Chondrocyte (in vitro differentiated cells): ENCODE measurements at regions not wholly inside any gene's neighbourhood (a gene's known extent, or its start where the extent isn't known, plus 50 kb on each side); places are given as distances from the start of the nearest gene placed in this dataset.

ENCODE experiments used
- DNase-seq: peaks from one replicate; pipeline ENCODE4 v3.0.0; 2021; ENCODE audit warnings: mixed read lengths, low spot score
- H3K27ac Mint-ChIP-seq: one replicate; pipeline ENCODE4 v1.8.0; 2021; ENCODE audit warnings: mild to moderate bottlenecking, moderate library complexity, mixed read lengths; ENCODE audit not compliant: unreplicated experiment
- H3K27me3 Mint-ChIP-seq: 2 replicates; pipeline ENCODE4 v1.8.0; 2021; ENCODE audit warnings: low read depth, mixed read lengths
- H3K36me3 Mint-ChIP-seq: 2 replicates; pipeline ENCODE4 v1.8.0; 2021; ENCODE audit warnings: low read depth, mixed read lengths
- H3K4me1 Mint-ChIP-seq: 2 replicates; pipeline ENCODE4 v1.8.0; 2021; ENCODE audit warnings: low read depth, mild to moderate bottlenecking, mixed read lengths
- H3K4me3 Mint-ChIP-seq: one replicate; pipeline ENCODE4 v1.8.0; 2021; ENCODE audit warnings: mild to moderate bottlenecking, moderate library complexity, mixed read lengths; ENCODE audit not compliant: unreplicated experiment
- H3K9me3 Mint-ChIP-seq: 2 replicates; pipeline ENCODE4 v1.8.0; 2021; ENCODE audit warnings: low read depth, mixed read lengths
- CTCF ChIP-seq: fragments of 200-600 bp; sonication (generic); IDR thresholded peaks from 2 replicates; pipeline ENCODE4 v1.5.0; 2021; ENCODE audit warnings: antibody characterized with exemption, mild to moderate bottlenecking, moderate library complexity

DNA sequence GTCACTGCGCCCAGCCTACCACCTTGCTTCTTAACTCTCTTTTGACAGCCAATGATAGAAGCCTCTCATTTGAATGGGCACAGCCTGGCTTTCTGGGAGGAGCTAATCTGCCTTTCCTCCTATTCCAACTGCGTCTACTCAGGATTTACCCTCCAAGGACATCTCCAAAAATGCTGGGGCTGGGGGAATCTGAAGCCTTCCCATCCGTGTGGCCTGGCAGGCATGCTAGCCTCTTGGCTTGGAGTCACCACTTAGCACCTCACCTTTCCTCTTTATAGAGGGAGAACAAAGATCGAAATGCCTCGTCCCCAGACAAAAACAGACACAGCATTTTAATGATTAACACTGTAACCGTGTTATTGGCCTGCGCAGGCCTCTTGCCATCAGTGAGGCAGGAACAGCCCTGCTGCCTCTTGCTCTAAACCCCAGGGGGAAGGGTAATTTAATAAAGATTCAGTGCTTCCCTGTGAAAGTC is 108.2 kb upstream of the KLF4 start:
- Mint-ChIP-seq H3K36me3 (no peaks in the 10 kb centered on the region), H3K27me3 (peaks cover 14% of the 10 kb centered on the region), H3K27ac (no peak overlapping the region), H3K4me3 (no peak overlapping the region), H3K4me1 (no peaks in the 10 kb centered on the region), H3K9me3 (no peaks in the 10 kb centered on the region)
- TF ChIP-seq CTCF, result no peak
- no peak for DNase-seq

- Mint-ChIP-seq H3K27ac (no peak overlapping the region), H3K36me3 (no peaks in the 10 kb centered on the region), H3K4me3 (no peak overlapping the region), H3K4me1 (no peaks in the 10 kb centered on the region), H3K9me3 (no peaks in the 10 kb centered on the region), H3K27me3 (peaks cover 14% of the 10 kb centered on the region)
- TF ChIP-seq CTCF, result no peak
- no peak for DNase-seq
Observed at GRCh38 chr9:107594908-107595530, 105.5 kb upstream of the KLF4 start.

- no peaks in the 10 kb centered on the region for H3K9me3 Mint-ChIP-seq
- no peaks in the 10 kb centered on the region for H3K36me3 Mint-ChIP-seq
- no peak for DNase-seq
- no peak overlapping the region for H3K4me3 Mint-ChIP-seq
- H3K27me3 Mint-ChIP-seq, result peaks cover 16% of the 10 kb centered on the region
- H3K4me1 Mint-ChIP-seq, result no peaks in the 10 kb centered on the region
- H3K27ac Mint-ChIP-seq, result no peak overlapping the region
- TF ChIP-seq CTCF, result no peak
Observed at GRCh38 chr9:107593224-107593870, 103.8 kb upstream of the KLF4 start.

DNA sequence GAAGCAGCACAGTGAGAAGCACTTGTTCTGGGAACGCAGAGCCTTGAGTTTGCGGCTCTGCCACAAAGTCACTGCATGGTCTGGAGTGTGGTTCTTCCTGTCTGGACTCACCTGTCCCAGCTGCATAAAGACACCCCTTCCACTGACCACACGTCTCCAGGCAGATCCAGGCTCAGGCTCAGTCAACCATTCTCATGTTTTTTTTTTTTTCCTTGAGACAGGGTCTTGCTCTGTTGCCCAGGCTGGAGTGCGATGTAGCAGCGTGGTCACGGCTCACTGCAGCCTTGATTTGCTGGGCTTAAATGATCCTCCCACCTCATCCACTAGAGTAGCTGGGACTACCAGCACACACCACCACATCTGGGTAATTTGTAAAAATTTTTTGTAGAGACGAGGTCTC is 102.9 kb upstream of the KLF4 start:
- H3K36me3 Mint-ChIP-seq, result no peaks in the 10 kb centered on the region
- peaks cover 17% of the 10 kb centered on the region for H3K27me3 Mint-ChIP-seq
- H3K4me3 Mint-ChIP-seq, result no peak overlapping the region
- no peaks in the 10 kb centered on the region for H3K9me3 Mint-ChIP-seq
- no peaks in the 10 kb centered on the region for H3K4me1 Mint-ChIP-seq
- no peak for TF ChIP-seq CTCF
- H3K27ac Mint-ChIP-seq, result no peak overlapping the region
- no peak for DNase-seq

- Mint-ChIP-seq H3K4me1 (no peaks in the 10 kb centered on the region), H3K36me3 (no peaks in the 10 kb centered on the region), H3K9me3 (no peaks in the 10 kb centered on the region), H3K4me3 (no peak overlapping the region), H3K27me3 (peaks cover 21% of the 10 kb centered on the region), H3K27ac (no peak overlapping the region)
- no peak for TF ChIP-seq CTCF
- no peak for DNase-seq
Observed at GRCh38 chr9:107591781-107592180, 102.2 kb upstream of the KLF4 start.
